ENCODE measurements at regions not wholly inside any gene's neighbourhood (a gene's known extent, or its start where the extent isn't known, plus 50 kb on each side); places are given as distances from the start of the nearest gene placed in this dataset.
"Not testable (repeated sequence)": the region's sequence is repeated elsewhere in the genome, so short reads cannot be mapped to it uniquely, and the experiment has no call there.

GRCh38 chr5:130939059-130939458 is 226.0 kb downstream of the HINT1 start:
- no peak for DNase-seq

- no peak for DNase-seq
Observed at GRCh38 chr5:130937046-130937445, 228.0 kb downstream of the HINT1 start.

DNA sequence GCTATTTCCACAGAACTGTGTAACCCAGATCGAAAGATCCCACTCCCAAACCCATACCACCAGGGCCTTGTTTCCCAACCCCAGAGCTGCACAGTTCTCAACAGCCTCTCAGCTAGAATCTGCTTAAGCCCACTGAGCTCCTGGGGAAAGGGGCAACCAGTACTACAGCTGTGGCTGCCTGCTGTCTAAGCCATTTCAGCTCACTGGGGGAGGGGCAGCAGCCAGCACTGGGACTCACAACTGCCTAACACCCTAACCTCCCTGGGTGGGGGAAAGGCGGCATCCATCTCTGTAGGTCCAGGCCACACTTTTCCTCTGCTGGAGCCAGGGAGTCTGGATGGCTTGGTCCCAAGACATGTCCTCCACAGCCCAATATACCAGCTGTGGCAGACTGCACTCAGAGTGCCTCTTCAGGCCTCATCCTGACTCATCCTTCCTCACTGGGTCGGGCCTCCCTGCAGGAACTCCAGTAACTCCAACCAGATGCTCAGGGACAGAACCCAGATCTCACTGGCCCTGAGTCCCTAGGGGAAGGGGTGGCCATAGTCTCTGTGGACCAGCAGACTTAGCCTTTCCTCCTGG is 241.4 kb downstream of the HINT1 start:
- no peak for DNase-seq

GRCh38 chr5:130912088-130912487 is 253.0 kb downstream of the HINT1 start:
- DNase-seq = no peak

DNA sequence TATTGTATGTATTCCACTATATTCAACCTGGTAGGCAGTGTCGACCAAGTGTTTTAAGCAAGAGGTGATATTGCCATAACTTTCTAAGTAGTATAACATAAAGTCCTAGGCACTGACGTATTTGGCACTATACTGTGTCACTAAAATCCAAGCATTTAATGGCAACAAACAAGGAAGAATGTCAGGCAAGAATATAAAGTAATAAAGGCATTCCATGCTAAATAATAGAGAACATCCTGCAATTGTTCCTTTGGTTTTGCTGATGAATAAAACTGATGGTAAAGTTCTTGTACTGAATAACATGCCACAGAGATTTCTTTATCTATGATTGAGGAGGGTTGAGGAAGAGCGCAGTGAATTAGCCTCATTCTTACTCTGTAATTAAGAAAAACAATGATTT is 256.9 kb downstream of the HINT1 start:
- no peak for DNase-seq

GRCh38 chr5:130897537-130898195 is 267.4 kb downstream of the HINT1 start:
- DNase-seq = not testable (repeated sequence)

DNA sequence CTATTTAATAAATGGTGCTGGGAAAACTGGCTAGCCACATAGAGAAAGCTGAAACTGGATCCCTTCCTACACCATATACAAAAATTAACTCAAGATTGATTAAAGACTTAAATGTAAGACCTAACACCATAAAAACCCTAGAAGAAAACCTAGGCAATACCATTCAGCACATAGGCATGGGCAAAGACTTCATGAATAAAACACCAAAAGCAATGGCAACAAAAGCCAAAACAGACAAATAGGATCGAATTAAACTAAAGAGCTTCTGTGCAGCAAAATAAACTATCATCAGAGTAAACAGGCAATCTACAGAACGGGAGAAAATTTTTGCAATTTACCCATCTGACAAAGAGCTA is 267.9 kb downstream of the HINT1 start:
- not testable (repeated sequence) for DNase-seq

DNA sequence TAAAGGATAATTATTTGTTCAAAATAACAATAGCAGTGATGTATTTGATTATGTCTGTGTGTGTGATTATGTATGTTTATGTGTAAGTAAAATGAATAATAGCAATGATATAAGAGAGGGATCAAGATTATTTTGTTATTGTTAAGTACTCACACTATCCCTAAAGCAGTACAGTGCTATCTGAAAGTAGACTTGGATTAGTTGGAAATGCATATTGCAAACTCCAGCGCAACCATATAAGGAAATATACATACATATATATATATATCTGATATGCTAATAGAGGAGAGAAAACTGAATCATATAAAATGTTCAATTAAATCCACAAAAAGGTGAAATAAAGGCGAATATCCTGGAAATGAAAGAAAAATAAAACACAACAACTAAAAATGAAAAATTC is 268.4 kb downstream of the HINT1 start:
- no peak for DNase-seq

DNA sequence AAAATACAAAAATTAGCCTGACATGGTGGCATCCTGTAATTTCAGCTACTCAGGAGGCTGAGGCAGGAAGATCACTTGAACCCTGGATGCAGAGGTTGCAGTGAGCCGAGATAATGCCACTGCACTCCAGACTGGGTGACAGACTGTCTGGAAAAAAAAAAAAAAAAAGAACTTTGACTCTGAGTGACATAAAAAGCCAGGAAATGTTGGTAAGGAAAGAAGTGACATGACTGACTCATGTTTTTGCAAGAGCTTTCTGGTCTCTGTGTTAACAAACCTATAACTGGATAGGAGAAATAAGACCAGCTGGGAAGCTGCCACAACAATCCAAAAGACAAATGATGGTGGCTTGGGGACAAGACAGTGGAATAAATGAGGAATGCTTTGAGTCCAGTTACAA is 272.1 kb downstream of the HINT1 start:
- DNase-seq = no peak

GRCh38 chr5:130890610-130891009 is 274.4 kb downstream of the HINT1 start:
- no peak for DNase-seq

GRCh38 chr5:130885691-130886090 is 279.4 kb downstream of the HINT1 start:
- no peak for DNase-seq

GRCh38 chr5:130885027-130885426 is 280.0 kb downstream of the HINT1 start:
- no peak for DNase-seq

- no peak for DNase-seq
Observed at GRCh38 chr5:130884023-130884422, 281.0 kb downstream of the HINT1 start.

- no peak for DNase-seq
Observed at GRCh38 chr5:130875656-130876055, 289.4 kb downstream of the HINT1 start.

- no peak for DNase-seq
Observed at GRCh38 chr5:130874861-130875417, 290.1 kb downstream of the HINT1 start.

DNA sequence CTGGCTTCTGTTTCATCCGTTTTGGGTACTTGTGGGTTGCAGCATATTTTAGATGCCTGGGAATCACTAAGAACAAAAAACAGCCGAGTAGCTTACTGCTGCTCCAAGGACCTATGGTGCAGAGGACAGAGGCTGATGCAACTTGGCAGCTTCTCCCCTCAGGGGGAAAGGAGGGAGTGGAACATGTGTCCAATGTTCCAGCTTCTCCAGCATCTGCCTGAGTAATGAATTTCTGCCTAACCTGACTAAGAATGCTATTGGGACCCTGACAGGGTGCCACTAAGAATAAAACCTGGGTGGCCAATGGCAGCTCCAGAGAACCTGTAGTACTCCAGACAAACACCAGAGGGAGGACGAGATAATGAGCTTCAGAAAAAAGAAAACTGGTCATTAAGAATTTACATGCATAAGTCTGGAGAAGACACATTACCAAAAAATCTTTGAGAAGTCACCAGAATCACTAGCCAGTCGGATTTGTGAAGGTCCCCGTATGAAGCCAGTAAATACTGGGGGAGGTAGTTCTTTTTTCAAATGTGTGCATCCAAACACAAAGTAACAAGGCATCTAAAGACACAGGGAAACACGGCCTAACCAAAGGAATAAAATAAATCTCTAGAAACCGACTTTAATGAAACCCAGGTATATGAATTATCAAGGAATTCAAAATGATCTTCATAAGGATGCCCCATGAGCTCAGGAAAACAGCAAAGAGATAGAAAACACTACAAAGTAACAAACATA is 293.5 kb downstream of the HINT1 start:
- DNase-seq = no peak

DNA sequence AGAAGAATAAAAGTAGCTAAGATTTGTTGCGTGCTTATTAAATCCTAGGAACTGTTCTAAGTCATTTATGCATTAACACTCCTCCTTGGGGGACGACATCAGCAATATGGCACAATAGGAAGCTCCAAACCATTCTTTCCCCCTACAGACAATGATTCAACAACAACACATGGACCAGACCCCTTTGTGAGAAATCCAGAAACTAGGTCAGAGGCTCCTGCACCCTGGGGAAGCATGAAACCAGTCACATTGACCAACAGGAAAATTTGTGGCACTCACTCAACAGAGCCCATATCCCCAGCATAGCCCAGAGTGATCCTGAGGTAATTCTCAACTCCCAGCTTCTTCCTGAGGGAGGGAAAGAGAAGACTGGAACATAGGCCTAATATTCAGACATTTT is 294.4 kb downstream of the HINT1 start:
- DNase-seq = no peak

DNA sequence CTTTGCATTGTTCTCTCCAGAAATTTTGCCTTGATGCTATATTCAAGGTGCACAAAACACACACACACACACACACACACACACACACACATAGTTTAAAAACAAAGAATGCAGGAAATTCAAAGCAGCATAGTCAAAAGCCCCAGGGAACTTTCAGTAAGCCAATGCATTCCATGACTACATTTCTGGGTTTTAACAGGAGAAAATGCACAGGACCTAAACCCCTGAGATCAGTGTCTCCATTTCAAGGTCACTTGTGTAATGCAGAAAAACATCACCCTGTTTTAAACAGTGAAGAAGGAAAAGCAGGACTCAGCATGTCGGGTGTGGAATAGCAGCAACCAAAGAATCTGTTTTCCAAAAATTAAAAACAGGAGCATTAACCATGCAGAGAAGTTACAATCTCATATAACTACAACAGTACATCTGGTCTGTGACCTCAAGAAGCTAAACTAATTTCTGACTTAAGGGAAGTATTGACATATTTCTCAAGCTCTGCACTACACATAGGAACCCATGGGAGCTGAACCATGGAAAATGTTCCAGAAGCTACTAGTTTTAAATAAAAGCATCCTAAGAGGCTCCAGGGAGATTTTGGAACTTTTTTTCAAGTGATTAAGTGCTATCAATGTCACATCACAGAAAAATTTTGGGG is 296.7 kb downstream of the HINT1 start:
- no peak for DNase-seq

GRCh38 chr5:130845049-130845765 is 319.8 kb downstream of the HINT1 start:
- DNase-seq = no peak

DNA sequence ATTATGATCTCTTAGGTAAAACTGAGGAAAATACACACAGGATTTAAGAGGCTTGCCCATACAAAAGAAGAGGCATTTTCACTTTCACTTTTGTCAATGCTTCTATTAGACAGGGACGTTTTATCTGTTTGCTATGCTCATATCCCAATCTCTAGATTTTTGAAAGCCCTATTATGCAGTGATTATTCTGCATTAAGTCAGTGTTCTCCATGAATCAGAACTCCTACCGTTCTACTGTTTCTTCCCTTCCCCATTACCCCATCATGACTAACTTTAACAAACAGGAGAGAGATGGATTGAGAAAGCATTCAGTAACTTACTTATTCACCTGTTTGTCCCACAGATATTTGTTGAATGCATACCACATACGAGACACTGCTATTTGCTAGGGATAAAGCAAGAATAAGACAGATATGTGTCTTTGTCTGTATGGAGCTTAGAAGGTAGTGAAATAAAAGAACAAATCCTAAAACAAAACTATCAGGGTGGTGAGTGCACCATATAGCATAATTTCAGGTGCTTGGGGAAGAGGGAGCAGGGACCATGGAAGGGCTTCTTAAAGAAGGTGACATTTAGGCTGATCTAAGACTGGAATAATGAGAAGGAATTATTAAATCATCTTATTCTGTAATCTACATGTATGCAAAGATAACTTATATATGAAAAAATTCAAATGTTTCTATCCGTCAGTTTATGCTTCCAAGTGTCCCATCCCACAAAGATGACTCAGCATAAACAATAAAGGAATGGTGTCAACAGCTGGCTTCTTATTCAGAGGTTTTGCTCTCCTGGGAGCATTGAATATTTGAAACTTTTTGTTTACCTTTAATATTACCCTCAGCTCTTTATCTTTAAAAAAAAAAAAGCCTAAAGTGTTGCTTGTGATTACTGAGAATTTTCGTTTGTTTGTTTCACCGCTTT is 328.1 kb downstream of the HINT1 start:
- DNase-seq = no peak

DNA sequence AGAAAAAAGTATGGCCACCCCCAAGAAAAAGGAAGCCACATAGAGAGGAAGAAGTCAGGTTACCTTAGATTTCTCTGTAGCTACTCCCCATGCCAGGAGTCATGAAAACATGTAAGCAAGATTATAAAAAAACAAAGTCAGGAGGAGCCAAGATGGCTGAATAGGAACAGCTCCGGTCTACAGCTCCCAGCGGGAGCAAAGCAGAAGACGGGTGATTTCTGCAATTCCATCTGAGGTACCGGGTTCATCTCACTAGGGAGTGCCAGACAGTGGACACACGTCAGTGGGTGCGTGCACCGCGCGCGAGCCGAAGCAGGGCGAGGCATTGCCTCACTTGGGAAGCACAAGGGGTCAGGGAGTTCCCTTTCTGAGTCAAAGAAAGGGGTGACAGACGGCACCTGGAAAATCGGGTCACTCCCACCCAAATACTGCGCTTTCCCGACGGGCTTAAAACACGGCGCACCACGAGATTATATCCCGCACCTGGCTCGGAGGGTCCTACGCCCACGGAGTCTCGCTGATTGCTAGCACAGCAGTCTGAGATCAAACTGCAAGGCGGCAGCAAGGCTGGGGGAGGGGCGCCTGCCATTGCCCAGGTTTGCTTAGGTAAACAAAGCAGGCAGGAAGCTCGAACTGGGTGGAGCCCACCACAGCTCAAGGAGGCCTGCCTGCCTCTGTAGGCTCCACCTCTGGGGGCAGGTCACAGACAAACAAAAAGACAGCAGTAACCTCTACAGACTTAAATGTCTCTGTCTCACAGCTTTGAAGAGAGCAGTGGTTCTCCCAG is 347.3 kb downstream of the HINT1 start:
- not testable (repeated sequence) for DNase-seq
